OCI-LY7 (cell line): ENCODE measurements at regions not wholly inside any gene's neighbourhood (a gene's known extent, or its start where the extent isn't known, plus 50 kb on each side); places are given as distances from the start of the nearest gene placed in this dataset.

ENCODE experiments used
- CTCF ChIP-seq: fragments of 200-600 bp; sonication (generic); conservative IDR thresholded peaks from 2 replicates; pipeline ENCODE4 v1.5.1; 2014; ENCODE audit warnings: mild to moderate bottlenecking, antibody characterized with exemption, low read length, moderate library complexity, mixed read lengths
- EZH2phosphoT487 ChIP-seq: fragments of 200-600 bp; sonication (generic); IDR thresholded peaks from 2 replicates; pipeline ENCODE4 v1.6.1; 2018; ENCODE audit warnings: low read depth, borderline replicate concordance, mild to moderate bottlenecking, mixed run types, antibody characterized with exemption, low read length, moderate library complexity, mixed read lengths

GRCh38 chr4:14410516-14410915, 591.8 kb upstream of the CPEB2 start:
- TF ChIP-seq CTCF, result no peak
- TF ChIP-seq EZH2phosphoT487, result no peak
